Ramos (cell line): ENCODE measurements at regions not wholly inside any gene's neighbourhood (a gene's known extent, or its start where the extent isn't known, plus 50 kb on each side); places are given as distances from the start of the nearest gene placed in this dataset.
"Not testable (repeated sequence)": the region's sequence is repeated elsewhere in the genome, so short reads cannot be mapped to it uniquely, and the experiment has no call there.

ENCODE experiments used
- in situ Hi-C: fragments of 300-500 bp; cut with MboI; formaldehyde crosslinking; loops from one replicate; pipeline ENCODE4 v1.14.3; 2022; ENCODE audit warnings: low sequenced_read_pairs; ENCODE audit not compliant: unreplicated experiment

- in situ Hi-C loops: no loop called here
Observed at GRCh38 chr2:59217360-59217759, 976.2 kb upstream of the FANCL start.

- in situ Hi-C loops: no loop called here
Observed at GRCh38 chr2:59206361-59206760, 965.2 kb upstream of the FANCL start.

GRCh38 chr2:59204040-59204439 lies 962.9 kb upstream of the FANCL start:
- in situ Hi-C loops: no loop called here

- in situ Hi-C loops: no loop called here
Observed at GRCh38 chr2:59196491-59196890, 955.4 kb upstream of the FANCL start.

- in situ Hi-C loops: no loop called here
Observed at GRCh38 chr2:59195851-59196250, 954.7 kb upstream of the FANCL start.

- in situ Hi-C loops: no loop called here
Observed at GRCh38 chr2:59191781-59192180, 950.7 kb upstream of the FANCL start.

- in situ Hi-C loops: no loop called here
Observed at GRCh38 chr2:59190518-59190917, 949.4 kb upstream of the FANCL start.

- in situ Hi-C loops: no loop called here
Observed at GRCh38 chr2:59184276-59185020, 943.3 kb upstream of the FANCL start.

- in situ Hi-C loops: no loop called here
Observed at GRCh38 chr2:59183070-59183469, 941.9 kb upstream of the FANCL start.

GRCh38 chr2:59182249-59182648 lies 941.1 kb upstream of the FANCL start:
- in situ Hi-C loops: no loop called here

GRCh38 chr2:59181347-59181746 lies 940.2 kb upstream of the FANCL start:
- in situ Hi-C loops: no loop called here

- in situ Hi-C loops: no loop called here
Observed at GRCh38 chr2:59180621-59181020, 939.5 kb upstream of the FANCL start.

- in situ Hi-C loops: no loop called here
Observed at GRCh38 chr2:59180111-59180510, 939.0 kb upstream of the FANCL start.

- in situ Hi-C loops: no loop called here
Observed at GRCh38 chr2:59177748-59178147, 936.6 kb upstream of the FANCL start.

GRCh38 chr2:59176737-59177136 lies 935.6 kb upstream of the FANCL start:
- in situ Hi-C loops: no loop called here

- in situ Hi-C loops: no loop called here
Observed at GRCh38 chr2:59174536-59175243, 933.6 kb upstream of the FANCL start.

GRCh38 chr2:59173325-59173724 lies 932.2 kb upstream of the FANCL start:
- in situ Hi-C loops: no loop called here

- in situ Hi-C loops: no loop called here
Observed at GRCh38 chr2:59171019-59171418, 929.9 kb upstream of the FANCL start.

GRCh38 chr2:59168766-59169165 lies 927.6 kb upstream of the FANCL start:
- in situ Hi-C loops: no loop called here

GRCh38 chr2:59167514-59167913 lies 926.4 kb upstream of the FANCL start:
- in situ Hi-C loops: no loop called here

- in situ Hi-C loops: not testable (repeated sequence)
Observed at GRCh38 chr2:59157908-59158307, 916.8 kb upstream of the FANCL start.

- in situ Hi-C loops: no loop called here
Observed at GRCh38 chr2:59151805-59152204, 910.7 kb upstream of the FANCL start.
